AG04449 (cell line): ENCODE measurements at regions not wholly inside any gene's neighbourhood (a gene's known extent, or its start where the extent isn't known, plus 50 kb on each side); places are given as distances from the start of the nearest gene placed in this dataset.

Source experiments
- CTCF ChIA-PET: fragments of 350-600 bp; formaldehyde crosslinking; extraction: SDS; loops from one replicate; lab custom pipeline; 2021; ENCODE audit warnings: antibody characterized with exemption; lab: Yijun Ruan, JAX
- POLR2A ChIA-PET: fragments of 400-600, 350-600 bp; formaldehyde crosslinking; extraction: SDS; loops from one replicate; lab custom pipeline; 2020; ENCODE audit warnings: antibody characterized with exemption, inconsistent platforms; lab: Yijun Ruan, JAX
- DNase-seq: peaks from one replicate; pipeline ENCODE4 v3.0.0-alpha.2; 2010; ENCODE audit warnings: low read depth, low spot score
- H3K4me3 ChIP-seq: 2 replicates; pipeline ENCODE4 v1.5.1; 2011; ENCODE audit warnings: low read depth, mild to moderate bottlenecking, control low read depth, low read length
- TF ChIP-seq, protein P1 (sequence below): IDR thresholded peaks from one replicate; pipeline ENCODE4 v1.5.1; 2011; ENCODE audit warnings: mild to moderate bottlenecking, moderate library complexity, low read length, control low read depth, inconsistent platforms; ENCODE audit not compliant: insufficient read depth; ENCODE audit errors: missing control alignments

DNA sequence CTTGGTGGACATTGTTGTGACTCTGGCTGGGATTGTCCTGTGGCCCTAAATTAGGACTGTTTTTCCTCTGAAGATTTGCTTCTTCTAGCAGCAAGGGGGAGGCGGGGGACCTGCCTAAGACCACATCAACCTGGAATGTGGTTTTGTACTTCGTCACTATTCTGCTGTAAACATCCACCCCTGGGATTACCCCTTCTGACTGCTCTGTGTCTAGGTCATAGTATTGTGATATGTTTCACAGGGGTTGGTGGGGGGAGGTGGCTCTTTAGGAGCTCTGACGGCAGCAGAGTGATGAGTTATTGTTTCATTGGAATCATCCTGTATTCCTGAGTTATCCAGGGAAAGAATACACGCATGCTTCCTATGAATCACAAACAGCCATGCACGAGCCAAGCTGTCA lies 226.4 kb upstream of the MYT1L start:
- CTCF ChIA-PET: no interaction called here
- TF ChIP-seq, protein P1, sequence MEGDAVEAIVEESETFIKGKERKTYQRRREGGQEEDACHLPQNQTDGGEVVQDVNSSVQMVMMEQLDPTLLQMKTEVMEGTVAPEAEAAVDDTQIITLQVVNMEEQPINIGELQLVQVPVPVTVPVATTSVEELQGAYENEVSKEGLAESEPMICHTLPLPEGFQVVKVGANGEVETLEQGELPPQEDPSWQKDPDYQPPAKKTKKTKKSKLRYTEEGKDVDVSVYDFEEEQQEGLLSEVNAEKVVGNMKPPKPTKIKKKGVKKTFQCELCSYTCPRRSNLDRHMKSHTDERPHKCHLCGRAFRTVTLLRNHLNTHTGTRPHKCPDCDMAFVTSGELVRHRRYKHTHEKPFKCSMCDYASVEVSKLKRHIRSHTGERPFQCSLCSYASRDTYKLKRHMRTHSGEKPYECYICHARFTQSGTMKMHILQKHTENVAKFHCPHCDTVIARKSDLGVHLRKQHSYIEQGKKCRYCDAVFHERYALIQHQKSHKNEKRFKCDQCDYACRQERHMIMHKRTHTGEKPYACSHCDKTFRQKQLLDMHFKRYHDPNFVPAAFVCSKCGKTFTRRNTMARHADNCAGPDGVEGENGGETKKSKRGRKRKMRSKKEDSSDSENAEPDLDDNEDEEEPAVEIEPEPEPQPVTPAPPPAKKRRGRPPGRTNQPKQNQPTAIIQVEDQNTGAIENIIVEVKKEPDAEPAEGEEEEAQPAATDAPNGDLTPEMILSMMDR: no peak
- DNase-seq: no peak
- POLR2A ChIA-PET: no interaction called here
- no peak overlapping the region for H3K4me3 ChIP-seq

- CTCF ChIA-PET: no interaction called here
- TF ChIP-seq, protein P1: no peak
- no peak overlapping the region for H3K4me3 ChIP-seq
- POLR2A ChIA-PET: no interaction called here
- no peak for DNase-seq
Observed at GRCh38 chr2:2550856-2551255, 219.8 kb upstream of the MYT1L start.

GRCh38 chr2:2547911-2548310 lies 216.8 kb upstream of the MYT1L start:
- no peak overlapping the region for H3K4me3 ChIP-seq
- CTCF ChIA-PET: no interaction called here
- TF ChIP-seq, protein P1: no peak
- no peak for DNase-seq
- POLR2A ChIA-PET: no interaction called here

GRCh38 chr2:2547451-2547850 lies 216.4 kb upstream of the MYT1L start:
- ChIA-PET POLR2A (no interaction called here), CTCF (no interaction called here)
- no peak overlapping the region for H3K4me3 ChIP-seq
- DNase-seq: no peak
- TF ChIP-seq, protein P1: no peak

DNA sequence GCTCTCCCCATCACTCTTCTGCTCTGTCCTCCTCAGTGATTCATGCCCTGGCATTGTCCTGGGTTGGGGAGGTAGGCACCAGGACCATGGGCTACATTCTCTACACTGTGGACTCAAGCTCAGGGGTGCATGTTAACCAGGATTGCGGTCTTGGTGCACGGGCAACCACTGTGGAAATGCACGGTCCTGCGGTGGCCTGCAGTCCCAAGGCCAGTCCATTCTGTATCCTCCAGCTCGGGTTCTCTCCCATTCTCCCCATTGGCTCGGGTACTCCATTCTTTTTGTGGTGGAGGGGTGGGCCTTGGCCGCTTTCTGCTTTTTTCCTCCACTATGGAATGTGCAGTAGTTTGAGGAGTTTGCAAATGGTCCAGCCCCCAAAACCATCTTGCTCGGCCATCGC lies 215.0 kb upstream of the MYT1L start:
- TF ChIP-seq, protein P1: no peak
- CTCF ChIA-PET: no interaction called here
- no peak for DNase-seq
- H3K4me3 ChIP-seq: no peak overlapping the region
- POLR2A ChIA-PET: no interaction called here

DNA sequence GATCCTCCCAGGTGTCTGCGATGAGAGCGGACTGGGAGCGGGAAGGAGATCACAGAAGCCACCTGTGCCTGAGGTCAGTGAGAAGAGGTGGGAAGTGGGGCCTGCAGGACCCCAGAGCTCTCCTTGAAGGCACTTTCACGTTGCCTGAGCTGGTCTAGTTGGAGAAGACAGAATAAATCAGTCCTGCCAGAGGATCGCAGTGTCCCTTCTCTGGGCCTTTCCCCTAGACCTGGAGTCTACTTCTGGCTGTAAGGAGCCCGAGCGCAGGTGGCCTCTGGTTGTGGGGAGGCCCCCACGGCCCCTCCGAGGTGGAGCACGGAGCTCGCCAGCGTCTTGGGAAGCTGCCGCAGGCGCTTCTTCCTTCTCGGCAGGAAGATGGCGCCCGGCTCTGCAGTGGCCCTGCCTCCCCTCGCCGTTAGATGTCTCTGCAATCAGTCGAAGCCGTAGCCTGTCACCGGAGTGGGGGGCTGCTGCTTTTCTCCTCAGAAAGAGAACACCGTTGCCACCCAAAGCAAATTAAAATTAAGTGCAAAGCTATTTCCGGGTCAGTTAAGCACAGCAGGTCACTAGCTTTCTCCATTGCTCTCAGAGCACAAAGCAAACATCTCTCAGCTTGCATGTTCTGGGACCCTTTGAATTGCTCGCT lies 212.0 kb upstream of the MYT1L start:
- CTCF ChIA-PET: no interaction called here
- H3K4me3 ChIP-seq: no peak overlapping the region
- TF ChIP-seq, protein P1: no peak
- no peak for DNase-seq
- POLR2A ChIA-PET: interaction anchor here (0.6 kb wide), 1 partner anchor 1195 kb away, joined by 4 read pairs; no protein-coding TSS in a partner anchor
